ENCODE measurements at regions not wholly inside any gene's neighbourhood (a gene's known extent, or its start where the extent isn't known, plus 50 kb on each side); places are given as distances from the start of the nearest gene placed in this dataset.

DNA sequence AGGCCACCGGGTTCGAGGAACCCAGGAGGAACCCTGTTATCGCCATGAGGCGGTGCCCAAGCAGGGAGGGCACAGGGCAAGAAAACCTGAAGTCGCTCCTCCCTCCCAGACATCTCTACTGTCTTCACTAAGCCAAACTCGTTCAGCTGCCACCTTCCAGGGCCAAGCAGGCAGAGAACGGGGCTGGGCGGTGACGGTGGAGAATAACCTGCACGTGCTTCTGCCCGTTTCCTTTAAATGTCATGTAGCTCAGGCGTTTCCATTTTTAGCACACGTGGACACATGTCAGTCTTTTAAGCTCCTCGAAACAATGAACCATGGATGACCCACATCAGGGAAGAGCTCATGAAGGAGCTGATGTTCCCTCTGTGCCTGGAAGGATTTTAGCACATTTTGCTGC is 124.3 kb upstream of the KLF6 start:
- no peak for TF ChIP-seq EZH2 (IDR thresholded peaks at IDR 0.05; ENCODE audit: borderline replicate concordance)
- TF ChIP-seq, protein P1, sequence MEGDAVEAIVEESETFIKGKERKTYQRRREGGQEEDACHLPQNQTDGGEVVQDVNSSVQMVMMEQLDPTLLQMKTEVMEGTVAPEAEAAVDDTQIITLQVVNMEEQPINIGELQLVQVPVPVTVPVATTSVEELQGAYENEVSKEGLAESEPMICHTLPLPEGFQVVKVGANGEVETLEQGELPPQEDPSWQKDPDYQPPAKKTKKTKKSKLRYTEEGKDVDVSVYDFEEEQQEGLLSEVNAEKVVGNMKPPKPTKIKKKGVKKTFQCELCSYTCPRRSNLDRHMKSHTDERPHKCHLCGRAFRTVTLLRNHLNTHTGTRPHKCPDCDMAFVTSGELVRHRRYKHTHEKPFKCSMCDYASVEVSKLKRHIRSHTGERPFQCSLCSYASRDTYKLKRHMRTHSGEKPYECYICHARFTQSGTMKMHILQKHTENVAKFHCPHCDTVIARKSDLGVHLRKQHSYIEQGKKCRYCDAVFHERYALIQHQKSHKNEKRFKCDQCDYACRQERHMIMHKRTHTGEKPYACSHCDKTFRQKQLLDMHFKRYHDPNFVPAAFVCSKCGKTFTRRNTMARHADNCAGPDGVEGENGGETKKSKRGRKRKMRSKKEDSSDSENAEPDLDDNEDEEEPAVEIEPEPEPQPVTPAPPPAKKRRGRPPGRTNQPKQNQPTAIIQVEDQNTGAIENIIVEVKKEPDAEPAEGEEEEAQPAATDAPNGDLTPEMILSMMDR (IDR thresholded peaks at IDR 0.05; ENCODE audit: poor library complexity), result no peak
- TF ChIP-seq EZH2phosphoT487 (IDR thresholded peaks at IDR 0.05; ENCODE audit: low read depth, severe bottlenecking, unreplicated experiment), result no peak
